K562 (cell line): ENCODE measurements at regions not wholly inside any gene's neighbourhood (a gene's known extent, or its start where the extent isn't known, plus 50 kb on each side); places are given as distances from the start of the nearest gene placed in this dataset.

Experiments used
- BRCA1 ChIP-seq, 2 experiments: fragments of 450-650 bp in 1 of 2; sonication (generic) in 1 of 2; formaldehyde crosslinking in 1 of 2; IDR thresholded peaks; 2 replicates each; pipeline versions ENCODE4 v1.5.0 to v1.6.1; 2017 to 2020; ENCODE audit warnings: mild to moderate bottlenecking in 1 of 2, missing genetic modification reagents in 1 of 2
- CHD1 ChIP-seq: fragments of 200-600 bp; sonication (generic); IDR thresholded peaks from one replicate; pipeline ENCODE4 v1.6.1; 2012; ENCODE audit warnings: mild to moderate bottlenecking, moderate library complexity, low read length, inconsistent platforms
- DEAF1 ChIP-seq: fragments of 450-650 bp; formaldehyde crosslinking; IDR thresholded peaks from 2 replicates; pipeline ENCODE4 v1.4.0; 2020; ENCODE audit warnings: mild to moderate bottlenecking, moderate library complexity
- PCBP2 ChIP-seq: fragments of 200-400 bp; formaldehyde crosslinking; IDR thresholded peaks from 2 replicates; pipeline ENCODE4 v1.6.1; 2018; ENCODE audit warnings: low read length, low read depth, mild to moderate bottlenecking, moderate library complexity; ENCODE audit not compliant: poor library complexity, severe bottlenecking
- PRDM10 ChIP-seq: fragments of 450-650 bp; IDR thresholded peaks from 2 replicates; pipeline ENCODE4 v1.6.1; 2018; ENCODE audit not compliant: partially characterized antibody
- SRSF1 ChIP-seq: fragments of 200-400 bp; formaldehyde crosslinking; IDR thresholded peaks from 2 replicates; pipeline ENCODE4 v1.6.1; 2017; ENCODE audit warnings: mild to moderate bottlenecking, low read depth, low read length, moderate library complexity
- ZNF830 ChIP-seq: fragments of 250-450 bp; sonication (Bioruptor Pico); IDR thresholded peaks from 2 replicates; pipeline ENCODE4 v1.5.0; 2021; ENCODE audit warnings: mild to moderate bottlenecking

GRCh38 chr11:81007046-81007445 is 1566.2 kb upstream of the TENM4 start (continued):
- TF ChIP-seq BRCA1 (IDR thresholded peaks at IDR 0.05) (no peak), BRCA1 (CRISPR knock-in tag; IDR thresholded peaks at IDR 0.05) (no peak), PCBP2 (no peak), SRSF1 (no peak), ZNF830 (CRISPR knock-in tag) (no peak), PRDM10 (no peak), CHD1 (no peak), DEAF1 (CRISPR knock-in tag) (no peak)
